ENCODE measurements at regions not wholly inside any gene's neighbourhood (a gene's known extent, or its start where the extent isn't known, plus 50 kb on each side); places are given as distances from the start of the nearest gene placed in this dataset.

GRCh38 chr3:80890571-80890970 lies 870.9 kb downstream of the GBE1 start:
- FAIRE-seq (no peak), ATAC-seq (no peak), DNase-seq (ENCODE audit: low read depth in 1 of 2, low spot score in 1 of 2) (no peak)
- no peaks in the 10 kb centered on the region for H3K9me3 ChIP-seq
- no peak overlapping the region for H3K4me2 ChIP-seq
- no peak overlapping the region for H3K4me3 ChIP-seq
- no peak for TF ChIP-seq NPAS2 (CRISPR knock-in tag; IDR thresholded peaks at IDR 0.05; ENCODE audit: borderline replicate concordance)
- TF ChIP-seq, protein P1, sequence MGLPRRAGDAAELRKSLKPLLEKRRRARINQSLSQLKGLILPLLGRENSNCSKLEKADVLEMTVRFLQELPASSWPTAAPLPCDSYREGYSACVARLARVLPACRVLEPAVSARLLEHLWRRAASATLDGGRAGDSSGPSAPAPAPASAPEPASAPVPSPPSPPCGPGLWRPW (IDR thresholded peaks at IDR 0.05): no peak
- TF ChIP-seq HEYL (CRISPR knock-in tag; IDR thresholded peaks at IDR 0.05): no peak
- no peak for TF ChIP-seq NR3C1 (IDR thresholded peaks at IDR 0.05)
- no peak for TF ChIP-seq CBX8 (IDR thresholded peaks at IDR 0.05)
- TF ChIP-seq MAFK (IDR thresholded peaks at IDR 0.05; ENCODE audit: partially characterized antibody): peak; percentile 55
- 45% methylated on average over 2 of the region's 2 CpGs for WGBS (ENCODE audit: missing lambda C conversion rate)
- no peak overlapping the region for H3K27ac ChIP-seq
- no peaks in the 10 kb centered on the region for H3K4me1 ChIP-seq
- ChIA-PET CTCF (no interaction called here), POLR2A (no interaction called here)

DNA sequence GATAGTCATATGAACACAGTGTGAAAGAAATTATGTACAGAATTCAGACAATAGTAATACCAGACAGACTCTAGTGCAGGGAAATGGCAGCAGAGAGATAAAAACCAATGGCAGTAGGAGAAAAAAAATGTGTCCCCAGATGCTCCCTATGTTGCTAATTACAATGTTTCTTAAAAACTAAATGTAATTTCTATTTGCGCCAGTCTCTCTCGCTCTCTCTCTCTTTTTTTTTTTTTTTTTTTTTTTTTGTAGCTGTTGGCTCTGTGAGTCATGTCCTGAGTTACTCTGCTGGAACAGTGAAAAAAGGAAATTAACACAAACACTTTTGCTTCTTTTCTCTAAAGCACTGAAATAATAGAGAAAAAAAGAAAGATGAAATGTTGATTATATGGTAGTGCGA lies 871.9 kb downstream of the GBE1 start:
- ATAC-seq: no peak
- no peaks in the 10 kb centered on the region for H3K4me1 ChIP-seq

DNA sequence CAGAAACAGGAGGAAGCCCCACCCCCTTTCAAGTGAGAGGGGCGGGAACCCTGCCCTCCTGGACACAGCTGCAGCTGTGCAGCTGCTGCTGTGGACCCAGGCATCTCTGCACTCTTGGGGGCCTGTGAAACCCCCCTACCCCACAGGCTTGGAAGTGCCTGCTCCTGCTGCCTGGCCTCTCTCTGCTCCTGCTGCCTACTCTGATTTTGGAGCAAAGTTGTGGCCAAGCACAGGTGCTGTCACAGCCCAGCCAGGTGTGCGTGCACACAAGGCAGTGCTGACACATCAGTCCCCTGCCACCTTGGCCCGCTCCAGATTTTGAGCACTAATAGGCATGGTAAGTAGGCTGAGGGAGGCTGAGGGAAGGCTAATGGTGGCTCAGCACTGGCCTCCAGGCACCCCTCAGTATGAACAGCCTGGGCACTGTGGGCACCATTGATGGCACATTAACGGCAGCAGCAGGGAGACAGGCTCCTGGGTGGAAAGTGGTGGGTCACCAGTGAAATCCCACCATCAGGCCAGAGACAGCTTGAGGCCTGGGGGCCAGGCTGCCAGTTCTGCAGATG lies 890.9 kb downstream of the GBE1 start:
- Histone ChIP-seq H3K4me1 (no peaks in the 10 kb centered on the region), H3K27ac (no peak overlapping the region), H3K4me3 (no peak overlapping the region), H3K9me3 (no peaks in the 10 kb centered on the region), H3K4me2 (no peak overlapping the region)
- ChIA-PET POLR2A (no interaction called here), CTCF (no interaction called here)
- FAIRE-seq: no peak
- DNase-seq (ENCODE audit: low read depth in 1 of 2, low spot score in 1 of 2): no peak
- no peak for ATAC-seq
- TF ChIP-seq ZNF302 (CRISPR knock-in tag; IDR thresholded peaks at IDR 0.05) (no peak), FOSL2 (IDR thresholded peaks at IDR 0.05) (no peak), FOSL2 (CRISPR knock-in tag; IDR thresholded peaks at IDR 0.05) (no peak), NFE2L2 (conservative IDR thresholded peaks at IDR 0.05; ENCODE audit: low read length) (no peak), USF2 (IDR thresholded peaks at IDR 0.05) (no peak), RFX5 (IDR thresholded peaks at IDR 0.05) (no peak), KDM5A (IDR thresholded peaks at IDR 0.05) (no peak), MAFK (IDR thresholded peaks at IDR 0.05; ENCODE audit: partially characterized antibody) (no peak), NR3C1 (IDR thresholded peaks at IDR 0.05) (no peak), ZFP36 (IDR thresholded peaks at IDR 0.05; ENCODE audit: borderline replicate concordance, partially characterized antibody) (no peak), PBX3 (IDR thresholded peaks at IDR 0.05) (no peak), CBX2 (IDR thresholded peaks at IDR 0.05; ENCODE audit: borderline replicate concordance, low read depth) (no peak), MYC (IDR thresholded peaks at IDR 0.05; ENCODE audit: borderline replicate concordance, low read length) (no peak)
- WGBS (ENCODE audit: missing lambda C conversion rate): 20% methylated on average over 1 of the region's 4 CpGs

More for the DNA sequence above, 871.9 kb downstream of the GBE1 start:
- H3K4me2 ChIP-seq: no peak overlapping the region
- ChIA-PET POLR2A (no interaction called here), CTCF (no interaction called here)
- WGBS (ENCODE audit: missing lambda C conversion rate): 41% methylated on average over 3 of the region's 3 CpGs
- no peaks in the 10 kb centered on the region for H3K9me3 ChIP-seq
- no peak for TF ChIP-seq EP300 (IDR thresholded peaks at IDR 0.05)
- TF ChIP-seq ESRRA (IDR thresholded peaks at IDR 0.05; ENCODE audit: borderline replicate concordance, low read length): no peak
- no peak for TF ChIP-seq FOSB (CRISPR knock-in tag; IDR thresholded peaks at IDR 0.05)
- no peak for TF ChIP-seq EHMT2 (IDR thresholded peaks at IDR 0.05; ENCODE audit: low read depth)
- H3K27ac ChIP-seq: no peak overlapping the region
- DNase-seq (ENCODE audit: low read depth in 1 of 2, low spot score in 1 of 2) (no peak), FAIRE-seq (no peak)
- H3K4me3 ChIP-seq: no peak overlapping the region

GRCh38 chr3:80855482-80855881 lies 906.0 kb downstream of the GBE1 start:
- TF ChIP-seq, protein P2, sequence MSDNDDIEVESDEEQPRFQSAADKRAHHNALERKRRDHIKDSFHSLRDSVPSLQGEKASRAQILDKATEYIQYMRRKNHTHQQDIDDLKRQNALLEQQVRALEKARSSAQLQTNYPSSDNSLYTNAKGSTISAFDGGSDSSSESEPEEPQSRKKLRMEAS (IDR thresholded peaks at IDR 0.05): no peak
- TF ChIP-seq PBX3 (IDR thresholded peaks at IDR 0.05): no peak
- Histone ChIP-seq H3K27ac (no peak overlapping the region), H3K4me2 (no peak overlapping the region), H3K4me1 (no peaks in the 10 kb centered on the region), H3K9me3 (no peaks in the 10 kb centered on the region), H3K4me3 (no peak overlapping the region)
- DNase-seq (ENCODE audit: low read depth in 1 of 2, low spot score in 1 of 2) (no peak), FAIRE-seq (no peak), ATAC-seq (no peak)
- 0% methylated on average over 1 of the region's 1 CpG for WGBS (ENCODE audit: missing lambda C conversion rate)
- ChIA-PET POLR2A (no interaction called here), CTCF (no interaction called here)

Measured in A549 (cell line).